ENCODE measurements at regions not wholly inside any gene's neighbourhood (a gene's known extent, or its start where the extent isn't known, plus 50 kb on each side); places are given as distances from the start of the nearest gene placed in this dataset.

DNA sequence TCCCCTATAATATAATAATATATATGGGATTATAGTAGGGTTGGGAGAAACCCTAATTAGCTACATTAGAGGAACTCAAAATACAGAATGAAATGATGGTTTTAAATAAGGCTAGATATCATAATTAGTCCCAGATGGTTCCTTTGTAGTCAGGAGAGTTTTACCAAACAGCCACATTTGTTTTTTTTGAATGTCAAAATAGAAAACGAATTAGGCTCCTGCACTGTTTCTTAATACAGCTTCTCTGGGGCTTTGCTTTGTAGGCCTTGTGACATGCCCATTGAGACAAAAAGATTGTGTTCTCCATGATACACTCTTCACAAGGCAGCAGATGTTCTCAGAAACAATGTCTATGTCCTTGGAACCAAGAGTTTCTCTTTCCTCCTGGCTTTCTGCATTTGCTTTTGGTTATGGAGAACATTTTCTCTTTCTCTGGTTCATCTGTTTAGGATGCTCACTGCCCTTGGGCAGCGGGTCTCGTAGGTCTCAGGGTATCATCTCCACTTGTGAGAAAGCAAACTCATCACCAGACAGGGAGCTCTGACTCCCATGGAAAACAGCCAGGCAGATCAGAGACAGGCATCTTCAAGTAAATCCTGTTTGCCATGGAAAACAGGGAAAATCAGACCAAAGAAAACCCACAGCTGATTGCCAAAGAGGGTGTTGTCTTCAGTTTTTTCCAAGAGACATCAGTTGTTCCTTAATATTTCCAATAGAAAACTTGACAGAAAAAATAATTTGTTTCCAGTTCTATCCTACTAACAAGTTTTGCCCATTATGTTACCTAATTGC is 54.1 kb upstream of the RPS23 start:
- no peak overlapping the region for H3K4me3 ChIP-seq (ENCODE audit: low read length)
- no peak for DNase-seq
- no peaks in the 10 kb centered on the region for H3K36me3 ChIP-seq (replicated peaks; ENCODE audit: insufficient read depth, low read length)
- no peaks in the 10 kb centered on the region for H3K9me3 ChIP-seq (replicated peaks; ENCODE audit: insufficient read depth, low read length)
- no peak overlapping the region for H3K9ac ChIP-seq (ENCODE audit: low read length)
- H2AFZ ChIP-seq (ENCODE audit: low read length), result no peak overlapping the region
- no peaks in the 10 kb centered on the region for H3K27me3 ChIP-seq (replicated peaks; ENCODE audit: insufficient read depth, low read length)
- H3K79me2 ChIP-seq (ENCODE audit: low read length), result no peaks in the 10 kb centered on the region
- no peaks in the 10 kb centered on the region for H3F3A ChIP-seq (ENCODE audit: insufficient read depth, low read length)
- no peak overlapping the region for H3K4me2 ChIP-seq (ENCODE audit: low read depth, low read length)
- TF ChIP-seq, protein P1, sequence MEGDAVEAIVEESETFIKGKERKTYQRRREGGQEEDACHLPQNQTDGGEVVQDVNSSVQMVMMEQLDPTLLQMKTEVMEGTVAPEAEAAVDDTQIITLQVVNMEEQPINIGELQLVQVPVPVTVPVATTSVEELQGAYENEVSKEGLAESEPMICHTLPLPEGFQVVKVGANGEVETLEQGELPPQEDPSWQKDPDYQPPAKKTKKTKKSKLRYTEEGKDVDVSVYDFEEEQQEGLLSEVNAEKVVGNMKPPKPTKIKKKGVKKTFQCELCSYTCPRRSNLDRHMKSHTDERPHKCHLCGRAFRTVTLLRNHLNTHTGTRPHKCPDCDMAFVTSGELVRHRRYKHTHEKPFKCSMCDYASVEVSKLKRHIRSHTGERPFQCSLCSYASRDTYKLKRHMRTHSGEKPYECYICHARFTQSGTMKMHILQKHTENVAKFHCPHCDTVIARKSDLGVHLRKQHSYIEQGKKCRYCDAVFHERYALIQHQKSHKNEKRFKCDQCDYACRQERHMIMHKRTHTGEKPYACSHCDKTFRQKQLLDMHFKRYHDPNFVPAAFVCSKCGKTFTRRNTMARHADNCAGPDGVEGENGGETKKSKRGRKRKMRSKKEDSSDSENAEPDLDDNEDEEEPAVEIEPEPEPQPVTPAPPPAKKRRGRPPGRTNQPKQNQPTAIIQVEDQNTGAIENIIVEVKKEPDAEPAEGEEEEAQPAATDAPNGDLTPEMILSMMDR (IDR thresholded peaks at IDR 0.05; ENCODE audit: low read length), result no peak
- TF ChIP-seq EZH2 (optimal IDR thresholded peaks at IDR 0.05; ENCODE audit: low read depth, low read length) (no peak), EZH2phosphoT487 (IDR thresholded peaks at IDR 0.05; ENCODE audit: low read length) (no peak)
- H4K20me1 ChIP-seq (ENCODE audit: insufficient read depth, low read length), result no peaks in the 10 kb centered on the region
- H3K4me1 ChIP-seq (ENCODE audit: low read length), result no peaks in the 10 kb centered on the region
- H3K27ac ChIP-seq (ENCODE audit: low read length), result no peak overlapping the region
- no peaks in the 10 kb centered on the region for H3K9me2 ChIP-seq (replicated peaks; ENCODE audit: insufficient read depth, low read length)

DNA sequence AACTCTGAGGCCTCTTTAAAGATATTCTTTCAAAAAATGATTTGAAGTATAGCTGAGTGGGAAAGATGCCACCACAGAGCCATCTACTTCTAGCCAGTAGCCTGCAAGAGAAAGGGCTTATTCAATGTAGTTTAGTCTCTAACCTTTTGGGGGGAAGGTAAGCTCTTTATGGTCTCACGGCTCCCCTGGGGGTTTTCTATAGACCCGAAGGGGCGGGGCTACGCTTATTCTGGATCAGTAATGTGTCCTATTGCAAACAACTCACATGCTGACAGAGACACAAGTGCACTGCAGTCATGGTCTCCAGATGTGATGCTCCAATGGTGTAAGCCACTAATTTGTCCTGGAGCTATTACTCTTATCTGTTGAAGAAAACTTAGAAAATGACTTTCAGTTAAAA is 53.4 kb upstream of the RPS23 start:
- no peak overlapping the region for H3K4me2 ChIP-seq (ENCODE audit: low read depth, low read length)
- H3K79me2 ChIP-seq (ENCODE audit: low read length), result no peaks in the 10 kb centered on the region
- H3K9me3 ChIP-seq (replicated peaks; ENCODE audit: insufficient read depth, low read length), result no peaks in the 10 kb centered on the region
- H3K36me3 ChIP-seq (replicated peaks; ENCODE audit: insufficient read depth, low read length), result no peaks in the 10 kb centered on the region
- DNase-seq, result no peak
- no peak for TF ChIP-seq EZH2 (optimal IDR thresholded peaks at IDR 0.05; ENCODE audit: low read depth, low read length)
- TF ChIP-seq EZH2phosphoT487 (IDR thresholded peaks at IDR 0.05; ENCODE audit: low read length), result no peak
- TF ChIP-seq, protein P1 (IDR thresholded peaks at IDR 0.05; ENCODE audit: low read length), result no peak
- no peaks in the 10 kb centered on the region for H3K9me2 ChIP-seq (replicated peaks; ENCODE audit: insufficient read depth, low read length)
- H3K27me3 ChIP-seq (replicated peaks; ENCODE audit: insufficient read depth, low read length), result no peaks in the 10 kb centered on the region
- no peaks in the 10 kb centered on the region for H4K20me1 ChIP-seq (ENCODE audit: insufficient read depth, low read length)
- H3K9ac ChIP-seq (ENCODE audit: low read length), result no peak overlapping the region
- no peaks in the 10 kb centered on the region for H3F3A ChIP-seq (ENCODE audit: insufficient read depth, low read length)
- H3K4me3 ChIP-seq (ENCODE audit: low read length), result no peak overlapping the region
- H2AFZ ChIP-seq (ENCODE audit: low read length), result no peak overlapping the region
- H3K27ac ChIP-seq (ENCODE audit: low read length), result no peak overlapping the region
- H3K4me1 ChIP-seq (ENCODE audit: low read length), result no peaks in the 10 kb centered on the region

DNA sequence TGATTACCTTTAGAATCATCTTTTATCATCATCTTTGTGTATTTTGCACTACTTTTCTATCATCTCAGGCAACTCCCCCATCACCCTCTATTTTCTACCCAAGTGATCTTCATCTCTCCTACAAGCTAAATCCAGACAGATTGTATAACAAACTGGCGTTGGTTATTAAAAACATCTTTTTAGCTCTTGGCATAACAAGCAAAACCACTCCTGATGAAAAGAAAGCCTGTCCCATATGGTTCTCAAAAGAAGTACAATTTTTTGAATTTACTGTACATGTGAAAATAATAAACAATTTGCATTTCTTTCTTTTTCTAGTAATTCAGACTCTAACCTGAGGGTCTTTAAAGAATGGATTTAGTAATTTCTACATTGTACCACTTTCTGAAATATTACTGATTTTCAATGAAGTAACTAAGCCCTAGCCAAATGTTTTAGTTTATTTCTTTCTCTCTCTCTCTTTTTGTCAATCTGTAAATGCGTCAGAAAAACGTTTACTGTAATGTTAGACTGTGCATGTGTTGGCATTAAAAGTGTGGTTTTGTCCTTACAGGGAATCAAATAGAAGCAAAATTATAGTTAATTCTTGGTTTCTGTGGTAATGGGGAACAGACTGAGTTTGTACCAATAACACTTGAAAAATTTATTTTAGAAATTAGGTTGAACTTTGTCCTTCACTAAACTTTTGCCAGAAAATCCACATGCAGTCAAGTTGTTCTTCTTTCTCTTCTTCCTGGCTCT is 52.5 kb upstream of the RPS23 start:
- no peak overlapping the region for H3K27ac ChIP-seq (ENCODE audit: low read length)

More for the DNA sequence above, 52.5 kb upstream of the RPS23 start:
- no peaks in the 10 kb centered on the region for H3K36me3 ChIP-seq (replicated peaks; ENCODE audit: insufficient read depth, low read length)
- H3K4me3 ChIP-seq (ENCODE audit: low read length), result no peak overlapping the region
- TF ChIP-seq EZH2phosphoT487 (IDR thresholded peaks at IDR 0.05; ENCODE audit: low read length) (no peak), EZH2 (optimal IDR thresholded peaks at IDR 0.05; ENCODE audit: low read depth, low read length) (no peak)
- TF ChIP-seq, protein P1 (IDR thresholded peaks at IDR 0.05; ENCODE audit: low read length), result no peak
- H2AFZ ChIP-seq (ENCODE audit: low read length), result no peak overlapping the region
- no peaks in the 10 kb centered on the region for H3K27me3 ChIP-seq (replicated peaks; ENCODE audit: insufficient read depth, low read length)
- DNase-seq, result no peak
- no peaks in the 10 kb centered on the region for H3K79me2 ChIP-seq (ENCODE audit: low read length)
- no peaks in the 10 kb centered on the region for H4K20me1 ChIP-seq (ENCODE audit: insufficient read depth, low read length)
- no peaks in the 10 kb centered on the region for H3K9me2 ChIP-seq (replicated peaks; ENCODE audit: insufficient read depth, low read length)
- no peak overlapping the region for H3K4me2 ChIP-seq (ENCODE audit: low read depth, low read length)
- no peak overlapping the region for H3K9ac ChIP-seq (ENCODE audit: low read length)
- H3K4me1 ChIP-seq (ENCODE audit: low read length), result no peaks in the 10 kb centered on the region
- H3F3A ChIP-seq (ENCODE audit: insufficient read depth, low read length), result no peaks in the 10 kb centered on the region
- no peaks in the 10 kb centered on the region for H3K9me3 ChIP-seq (replicated peaks; ENCODE audit: insufficient read depth, low read length)

Measured in MM.1S (cell line).